ENCODE measurements at regions not wholly inside any gene's neighbourhood (a gene's known extent, or its start where the extent isn't known, plus 50 kb on each side); places are given as distances from the start of the nearest gene placed in this dataset.

GRCh38 chr12:126860210-126860609, 1406.8 kb upstream of the TMEM132C start:
- Histone ChIP-seq H3K27ac (no peak overlapping the region), H3K36me3 (no peaks in the 10 kb centered on the region), H3K27me3 (replicated peaks; ENCODE audit: insufficient read depth) (no peaks in the 10 kb centered on the region), H3K9me3 (no peaks in the 10 kb centered on the region), H3K4me1 (ENCODE audit: control insufficient read depth in 1 of 2, low read depth in 2 of 2) (no peaks in the 10 kb centered on the region), H3K4me3 (no peak overlapping the region)
- ATAC-seq (ENCODE audit: insufficient number of reproducible peaks, low FRiP score, low read depth) = no peak
- DNase-seq (ENCODE audit: low spot score) = no peak
- TF ChIP-seq, protein P1, sequence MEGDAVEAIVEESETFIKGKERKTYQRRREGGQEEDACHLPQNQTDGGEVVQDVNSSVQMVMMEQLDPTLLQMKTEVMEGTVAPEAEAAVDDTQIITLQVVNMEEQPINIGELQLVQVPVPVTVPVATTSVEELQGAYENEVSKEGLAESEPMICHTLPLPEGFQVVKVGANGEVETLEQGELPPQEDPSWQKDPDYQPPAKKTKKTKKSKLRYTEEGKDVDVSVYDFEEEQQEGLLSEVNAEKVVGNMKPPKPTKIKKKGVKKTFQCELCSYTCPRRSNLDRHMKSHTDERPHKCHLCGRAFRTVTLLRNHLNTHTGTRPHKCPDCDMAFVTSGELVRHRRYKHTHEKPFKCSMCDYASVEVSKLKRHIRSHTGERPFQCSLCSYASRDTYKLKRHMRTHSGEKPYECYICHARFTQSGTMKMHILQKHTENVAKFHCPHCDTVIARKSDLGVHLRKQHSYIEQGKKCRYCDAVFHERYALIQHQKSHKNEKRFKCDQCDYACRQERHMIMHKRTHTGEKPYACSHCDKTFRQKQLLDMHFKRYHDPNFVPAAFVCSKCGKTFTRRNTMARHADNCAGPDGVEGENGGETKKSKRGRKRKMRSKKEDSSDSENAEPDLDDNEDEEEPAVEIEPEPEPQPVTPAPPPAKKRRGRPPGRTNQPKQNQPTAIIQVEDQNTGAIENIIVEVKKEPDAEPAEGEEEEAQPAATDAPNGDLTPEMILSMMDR (IDR thresholded peaks at IDR 0.05) = no peak

- no peaks in the 10 kb centered on the region for H3K4me1 ChIP-seq (ENCODE audit: control insufficient read depth in 1 of 2, low read depth in 2 of 2)
- no peaks in the 10 kb centered on the region for H3K36me3 ChIP-seq
- no peak for DNase-seq (ENCODE audit: low spot score)
- TF ChIP-seq, protein P1 (IDR thresholded peaks at IDR 0.05) = no peak
- no peak for ATAC-seq (ENCODE audit: insufficient number of reproducible peaks, low FRiP score, low read depth)
- no peaks in the 10 kb centered on the region for H3K27me3 ChIP-seq (replicated peaks; ENCODE audit: insufficient read depth)
- H3K27ac ChIP-seq = no peak overlapping the region
- H3K4me3 ChIP-seq = no peak overlapping the region
- H3K9me3 ChIP-seq = no peaks in the 10 kb centered on the region
Measured at GRCh38 chr12:126862500-126862899, 1404.5 kb upstream of the TMEM132C start.

- Histone ChIP-seq H3K9me3 (no peaks in the 10 kb centered on the region), H3K4me3 (no peak overlapping the region), H3K27ac (no peak overlapping the region), H3K36me3 (no peaks in the 10 kb centered on the region), H3K4me1 (ENCODE audit: control insufficient read depth in 1 of 2, low read depth in 2 of 2) (no peaks in the 10 kb centered on the region), H3K27me3 (replicated peaks; ENCODE audit: insufficient read depth) (no peaks in the 10 kb centered on the region)
- ATAC-seq (ENCODE audit: insufficient number of reproducible peaks, low FRiP score, low read depth) (no peak), DNase-seq (ENCODE audit: low spot score) (no peak)
- TF ChIP-seq, protein P1 (IDR thresholded peaks at IDR 0.05) = no peak
Measured at GRCh38 chr12:126869644-126870043, 1397.3 kb upstream of the TMEM132C start.

GRCh38 chr12:126873701-126874100, 1393.3 kb upstream of the TMEM132C start:
- Histone ChIP-seq H3K4me1 (ENCODE audit: control insufficient read depth in 1 of 2, low read depth in 2 of 2) (no peaks in the 10 kb centered on the region), H3K9me3 (no peaks in the 10 kb centered on the region), H3K27ac (no peak overlapping the region), H3K36me3 (no peaks in the 10 kb centered on the region), H3K4me3 (no peak overlapping the region), H3K27me3 (replicated peaks; ENCODE audit: insufficient read depth) (no peaks in the 10 kb centered on the region)
- no peak for DNase-seq (ENCODE audit: low spot score)
- TF ChIP-seq, protein P1 (IDR thresholded peaks at IDR 0.05) = no peak
- ATAC-seq (ENCODE audit: insufficient number of reproducible peaks, low FRiP score, low read depth) = no peak

GRCh38 chr12:126874427-126875026, 1392.4 kb upstream of the TMEM132C start:
- H3K4me3 ChIP-seq = no peak overlapping the region
- H3K27me3 ChIP-seq (replicated peaks; ENCODE audit: insufficient read depth) = no peaks in the 10 kb centered on the region
- no peak overlapping the region for H3K27ac ChIP-seq
- ATAC-seq (ENCODE audit: insufficient number of reproducible peaks, low FRiP score, low read depth) (no peak), DNase-seq (ENCODE audit: low spot score) (no peak)
- no peaks in the 10 kb centered on the region for H3K36me3 ChIP-seq
- TF ChIP-seq, protein P1 (IDR thresholded peaks at IDR 0.05) = peak; percentile 69
- H3K4me1 ChIP-seq (ENCODE audit: control insufficient read depth in 1 of 2, low read depth in 2 of 2) = no peaks in the 10 kb centered on the region
- no peaks in the 10 kb centered on the region for H3K9me3 ChIP-seq
